ENCODE measurements at regions not wholly inside any gene's neighbourhood (a gene's known extent, or its start where the extent isn't known, plus 50 kb on each side); places are given as distances from the start of the nearest gene placed in this dataset.
A peak's percentile ranks its signal among the peaks of the same experiment; 100 is the strongest.

DNA sequence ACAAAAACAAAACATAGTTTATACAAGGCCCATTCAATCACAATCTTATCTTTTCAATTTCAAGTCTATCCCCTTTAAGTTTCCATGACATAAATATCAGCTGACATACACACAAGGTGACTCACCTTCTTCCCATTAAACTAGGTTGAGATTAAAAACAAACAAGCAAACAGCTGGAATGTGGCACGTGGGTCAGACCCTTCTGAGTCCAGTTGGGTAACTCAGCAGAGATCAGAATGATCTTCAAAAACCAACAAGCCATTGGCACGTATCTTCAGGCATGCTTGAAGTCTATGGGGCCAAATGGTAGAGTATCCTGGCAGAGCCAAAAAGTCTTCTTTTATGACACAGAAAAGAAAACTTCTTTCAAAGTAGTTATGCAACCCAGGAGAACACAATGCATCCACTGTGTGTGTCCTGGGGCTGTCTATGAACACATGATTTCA is 603.5 kb upstream of the CITED2 start:
- H3K27me3 ChIP-seq (ENCODE audit: control insufficient read depth, insufficient read depth, low read length, poor library complexity, severe bottlenecking) = no peaks in the 10 kb centered on the region
- no peak overlapping the region for H3K4me3 ChIP-seq (ENCODE audit: low read length)
- peaks cover 7% of the 10 kb centered on the region for H3K9me3 ChIP-seq (ENCODE audit: control insufficient read depth, low read length)
- H3K36me3 Mint-ChIP-seq (ENCODE audit: low read depth) = peaks cover 2% of the 10 kb centered on the region
- TF ChIP-seq, protein P1, sequence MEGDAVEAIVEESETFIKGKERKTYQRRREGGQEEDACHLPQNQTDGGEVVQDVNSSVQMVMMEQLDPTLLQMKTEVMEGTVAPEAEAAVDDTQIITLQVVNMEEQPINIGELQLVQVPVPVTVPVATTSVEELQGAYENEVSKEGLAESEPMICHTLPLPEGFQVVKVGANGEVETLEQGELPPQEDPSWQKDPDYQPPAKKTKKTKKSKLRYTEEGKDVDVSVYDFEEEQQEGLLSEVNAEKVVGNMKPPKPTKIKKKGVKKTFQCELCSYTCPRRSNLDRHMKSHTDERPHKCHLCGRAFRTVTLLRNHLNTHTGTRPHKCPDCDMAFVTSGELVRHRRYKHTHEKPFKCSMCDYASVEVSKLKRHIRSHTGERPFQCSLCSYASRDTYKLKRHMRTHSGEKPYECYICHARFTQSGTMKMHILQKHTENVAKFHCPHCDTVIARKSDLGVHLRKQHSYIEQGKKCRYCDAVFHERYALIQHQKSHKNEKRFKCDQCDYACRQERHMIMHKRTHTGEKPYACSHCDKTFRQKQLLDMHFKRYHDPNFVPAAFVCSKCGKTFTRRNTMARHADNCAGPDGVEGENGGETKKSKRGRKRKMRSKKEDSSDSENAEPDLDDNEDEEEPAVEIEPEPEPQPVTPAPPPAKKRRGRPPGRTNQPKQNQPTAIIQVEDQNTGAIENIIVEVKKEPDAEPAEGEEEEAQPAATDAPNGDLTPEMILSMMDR (conservative IDR thresholded peaks at IDR 0.05) = no peak
- H3K9me3 Mint-ChIP-seq = peaks cover 3% of the 10 kb centered on the region
- H3K9ac ChIP-seq (ENCODE audit: extremely low read depth, low read length, poor library complexity, severe bottlenecking) = no peak overlapping the region
- no peak overlapping the region for H3K27ac ChIP-seq (ENCODE audit: low read depth, low read length)
- DNase-seq = peak; percentile 55
- no peaks in the 10 kb centered on the region for H3K27me3 Mint-ChIP-seq (ENCODE audit: insufficient read depth)
- H3K4me3 Mint-ChIP-seq = no peak overlapping the region
- H3K27ac Mint-ChIP-seq = peak overlapping the region; percentile 6
- peaks cover 45% of the 10 kb centered on the region for H3K4me1 Mint-ChIP-seq
- WGBS, 2 experiments (ENCODE audit: insufficient coverage in 1 of 2, insufficient read length in 1 of 2) = 53 to 80% methylated on average over 2 of the region's 2 CpGs
- no peaks in the 10 kb centered on the region for H3K36me3 ChIP-seq (ENCODE audit: control insufficient read depth, insufficient read depth, low read length)
- peaks cover 9% of the 10 kb centered on the region for H3K4me1 ChIP-seq (ENCODE audit: control insufficient read depth, insufficient read depth, low read length)

DNA sequence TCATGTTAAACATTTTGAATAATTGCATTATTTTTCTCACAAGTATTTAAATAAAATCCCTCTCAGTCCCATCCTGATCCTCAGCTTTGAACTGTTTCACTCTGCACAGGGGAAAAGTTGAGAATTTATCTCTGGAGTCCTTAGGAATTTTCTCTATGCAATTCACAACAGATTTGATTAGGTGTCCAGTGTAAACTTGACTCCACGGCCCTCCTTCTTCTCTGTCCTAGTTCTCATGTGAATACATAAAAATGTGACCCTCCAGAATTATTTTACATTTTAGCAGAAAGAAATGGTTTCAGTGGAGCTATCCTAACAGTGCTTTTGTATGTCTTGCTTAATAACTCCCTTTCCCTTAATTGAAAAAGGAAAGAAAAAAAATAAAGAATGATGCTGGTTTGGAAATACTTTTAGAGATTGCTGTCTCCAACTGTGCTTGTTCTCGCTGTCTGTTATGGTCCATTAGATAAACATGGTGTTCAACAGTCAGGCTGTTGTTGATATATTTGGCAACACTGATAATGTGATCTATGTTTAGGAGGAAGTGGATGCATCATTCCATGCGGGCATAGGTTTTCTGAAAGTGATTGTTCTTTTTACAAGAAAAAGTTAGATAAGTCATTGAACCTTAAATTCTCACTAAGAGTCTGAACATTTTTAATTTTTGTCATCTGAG is 599.4 kb upstream of the CITED2 start:
- Mint-ChIP-seq H3K4me1 (peaks cover 18% of the 10 kb centered on the region), H3K9me3 (peaks cover 6% of the 10 kb centered on the region), H3K27ac (no peak overlapping the region), H3K36me3 (ENCODE audit: low read depth) (peaks cover 2% of the 10 kb centered on the region), H3K27me3 (ENCODE audit: insufficient read depth) (no peaks in the 10 kb centered on the region), H3K4me3 (no peak overlapping the region)
- H3K4me1 ChIP-seq (ENCODE audit: control insufficient read depth, insufficient read depth, low read length) = no peaks in the 10 kb centered on the region
- no peak for DNase-seq
- no peak overlapping the region for H3K4me3 ChIP-seq (ENCODE audit: low read length)
- no peak overlapping the region for H3K27ac ChIP-seq (ENCODE audit: low read depth, low read length)
- 90 to 94% methylated on average over 3 of the region's 3 CpGs for WGBS, 2 experiments (ENCODE audit: insufficient coverage in 1 of 2, insufficient read length in 1 of 2)
- H3K9me3 ChIP-seq (ENCODE audit: control insufficient read depth, low read length) = peaks cover 7% of the 10 kb centered on the region
- H3K27me3 ChIP-seq (ENCODE audit: control insufficient read depth, insufficient read depth, low read length, poor library complexity, severe bottlenecking) = no peaks in the 10 kb centered on the region
- H3K9ac ChIP-seq (ENCODE audit: extremely low read depth, low read length, poor library complexity, severe bottlenecking) = no peak overlapping the region
- TF ChIP-seq, protein P1 (conservative IDR thresholded peaks at IDR 0.05) = no peak
- H3K36me3 ChIP-seq (ENCODE audit: control insufficient read depth, insufficient read depth, low read length) = no peaks in the 10 kb centered on the region

GRCh38 chr6:139972116-139972515 is 597.7 kb upstream of the CITED2 start:
- Histone ChIP-seq H3K36me3 (ENCODE audit: control insufficient read depth, insufficient read depth, low read length) (no peaks in the 10 kb centered on the region), H3K9me3 (ENCODE audit: control insufficient read depth, low read length) (peaks cover 7% of the 10 kb centered on the region), H3K4me1 (ENCODE audit: control insufficient read depth, insufficient read depth, low read length) (no peaks in the 10 kb centered on the region), H3K27ac (ENCODE audit: low read depth, low read length) (no peak overlapping the region), H3K9ac (ENCODE audit: extremely low read depth, low read length, poor library complexity, severe bottlenecking) (no peak overlapping the region), H3K27me3 (ENCODE audit: control insufficient read depth, insufficient read depth, low read length, poor library complexity, severe bottlenecking) (no peaks in the 10 kb centered on the region), H3K4me3 (ENCODE audit: low read length) (no peak overlapping the region)
- Mint-ChIP-seq H3K4me3 (no peak overlapping the region), H3K4me1 (peaks cover 11% of the 10 kb centered on the region), H3K36me3 (ENCODE audit: low read depth) (peaks cover 2% of the 10 kb centered on the region), H3K9me3 (peaks cover 6% of the 10 kb centered on the region), H3K27ac (no peak overlapping the region), H3K27me3 (ENCODE audit: insufficient read depth) (no peaks in the 10 kb centered on the region)
- TF ChIP-seq, protein P1 (conservative IDR thresholded peaks at IDR 0.05) = no peak
- 94% methylated on average over 2 of the region's 2 CpGs for WGBS, 2 experiments (ENCODE audit: insufficient coverage in 1 of 2, insufficient read length in 1 of 2)
- no peak for DNase-seq

All from endodermal cell (in vitro differentiated cells).